HEK293T (cell line): ENCODE measurements at regions not wholly inside any gene's neighbourhood (a gene's known extent, or its start where the extent isn't known, plus 50 kb on each side); places are given as distances from the start of the nearest gene placed in this dataset.

ENCODE experiments used
- CTCF ChIA-PET: fragments of 350-600 bp; formaldehyde crosslinking; extraction: SDS; loops from one replicate; lab custom pipeline; 2021; ENCODE audit warnings: antibody characterized with exemption, inconsistent platforms; lab: Yijun Ruan, JAX
- POLR2A ChIA-PET: fragments of 350-600 bp; formaldehyde crosslinking; extraction: SDS; loops from one replicate; lab custom pipeline; 2020; ENCODE audit warnings: antibody characterized with exemption, inconsistent platforms; lab: Yijun Ruan, JAX
- DNase-seq: peaks from one replicate; pipeline ENCODE4 v3.0.0; 2012; ENCODE audit warnings: mixed read lengths; ENCODE audit errors: extremely low spot score
- ARNT ChIP-seq: fragments of 450-650 bp; IDR thresholded peaks from 2 replicates; pipeline ENCODE4 v1.6.1; 2017; ENCODE audit warnings: mild to moderate bottlenecking
- BHLHE40 ChIP-seq: fragments of 450-650 bp; IDR thresholded peaks from 2 replicates; pipeline ENCODE4 v1.6.1; 2016; ENCODE audit warnings: mild to moderate bottlenecking, moderate library complexity, borderline replicate concordance
- CTBP1 ChIP-seq: fragments of 450-650 bp; IDR thresholded peaks from 2 replicates; pipeline ENCODE4 v1.6.1; 2016; ENCODE audit warnings: borderline replicate concordance
- ELF4 ChIP-seq: fragments of 450-650 bp; IDR thresholded peaks from 2 replicates; pipeline ENCODE4 v1.6.1; 2017; ENCODE audit warnings: antibody characterized with exemption
- FOXA1 ChIP-seq: fragments of 450-650 bp; IDR thresholded peaks from 2 replicates; pipeline ENCODE4 v1.6.1; 2016; ENCODE audit warnings: mild to moderate bottlenecking
- FOXK2 ChIP-seq: fragments of 450-650 bp; IDR thresholded peaks from 2 replicates; pipeline ENCODE4 v1.6.1; 2016; ENCODE audit warnings: mild to moderate bottlenecking
- FOXM1 ChIP-seq: fragments of 450-650 bp; IDR thresholded peaks from 2 replicates; pipeline ENCODE4 v1.6.1; 2017; ENCODE audit warnings: mild to moderate bottlenecking, borderline replicate concordance
- HDGF ChIP-seq: fragments of 450-650 bp; IDR thresholded peaks from 2 replicates; pipeline ENCODE4 v1.6.1; 2017; ENCODE audit warnings: antibody characterized with exemption, borderline replicate concordance
- L3MBTL2 ChIP-seq: fragments of 450-650 bp; conservative IDR thresholded peaks from 2 replicates; pipeline ENCODE4 v1.6.1; 2016; ENCODE audit warnings: mild to moderate bottlenecking
- LEF1 ChIP-seq: fragments of 450-650 bp; IDR thresholded peaks from 2 replicates; pipeline ENCODE4 v1.6.1; 2017; ENCODE audit warnings: mild to moderate bottlenecking, borderline replicate concordance
- NFRKB ChIP-seq: fragments of 450-650 bp; IDR thresholded peaks from 2 replicates; pipeline ENCODE4 v1.6.1; 2016; ENCODE audit warnings: mild to moderate bottlenecking, moderate library complexity
- SP1 ChIP-seq: fragments of 450-650 bp; IDR thresholded peaks from 2 replicates; pipeline ENCODE4 v1.6.1; 2017
- SUZ12 ChIP-seq: fragments of 450-650 bp; IDR thresholded peaks from 2 replicates; pipeline ENCODE4 v1.6.1; 2016; ENCODE audit warnings: mild to moderate bottlenecking
- TARDBP ChIP-seq: fragments of 450-650 bp; IDR thresholded peaks from 2 replicates; pipeline ENCODE4 v1.6.1; 2016
- ZNF384 ChIP-seq: fragments of 450-650 bp; IDR thresholded peaks from 2 replicates; pipeline ENCODE4 v1.6.1; 2016
- TF ChIP-seq, protein P1 (sequence below): fragments of 450-650 bp; IDR thresholded peaks from 2 replicates; pipeline ENCODE4 v1.6.1; 2016

DNA sequence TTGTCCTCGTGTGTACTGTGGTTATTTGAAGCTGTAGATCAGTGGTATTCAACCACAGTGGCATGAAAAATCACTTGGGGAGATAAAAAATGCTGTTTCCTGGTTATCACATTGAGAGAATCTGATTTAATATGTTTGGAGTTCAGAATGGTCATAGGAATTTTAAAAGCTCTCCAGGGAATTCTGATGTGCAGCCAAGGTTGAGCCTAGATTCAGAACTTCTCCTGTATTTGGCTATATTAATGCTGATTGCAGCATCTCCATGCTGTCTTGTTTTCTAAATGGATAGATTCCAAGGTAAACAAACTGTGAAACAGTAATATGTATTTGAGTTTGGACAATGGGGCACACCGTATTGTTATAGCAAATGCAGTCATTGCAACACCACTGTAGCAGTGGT, 982.2 kb upstream of the FBXO33 start:
- POLR2A ChIA-PET: no interaction called here
- CTCF ChIA-PET: no interaction called here
- no peak for DNase-seq
- no peak for TF ChIP-seq TARDBP
- TF ChIP-seq ELF4: no peak
- TF ChIP-seq CTBP1: no peak
- TF ChIP-seq, protein P1, sequence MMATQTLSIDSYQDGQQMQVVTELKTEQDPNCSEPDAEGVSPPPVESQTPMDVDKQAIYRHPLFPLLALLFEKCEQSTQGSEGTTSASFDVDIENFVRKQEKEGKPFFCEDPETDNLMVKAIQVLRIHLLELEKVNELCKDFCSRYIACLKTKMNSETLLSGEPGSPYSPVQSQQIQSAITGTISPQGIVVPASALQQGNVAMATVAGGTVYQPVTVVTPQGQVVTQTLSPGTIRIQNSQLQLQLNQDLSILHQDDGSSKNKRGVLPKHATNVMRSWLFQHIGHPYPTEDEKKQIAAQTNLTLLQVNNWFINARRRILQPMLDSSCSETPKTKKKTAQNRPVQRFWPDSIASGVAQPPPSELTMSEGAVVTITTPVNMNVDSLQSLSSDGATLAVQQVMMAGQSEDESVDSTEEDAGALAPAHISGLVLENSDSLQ: no peak
- TF ChIP-seq SUZ12: no peak
- TF ChIP-seq SP1: no peak
- no peak for TF ChIP-seq NFRKB
- TF ChIP-seq LEF1: no peak

DNA sequence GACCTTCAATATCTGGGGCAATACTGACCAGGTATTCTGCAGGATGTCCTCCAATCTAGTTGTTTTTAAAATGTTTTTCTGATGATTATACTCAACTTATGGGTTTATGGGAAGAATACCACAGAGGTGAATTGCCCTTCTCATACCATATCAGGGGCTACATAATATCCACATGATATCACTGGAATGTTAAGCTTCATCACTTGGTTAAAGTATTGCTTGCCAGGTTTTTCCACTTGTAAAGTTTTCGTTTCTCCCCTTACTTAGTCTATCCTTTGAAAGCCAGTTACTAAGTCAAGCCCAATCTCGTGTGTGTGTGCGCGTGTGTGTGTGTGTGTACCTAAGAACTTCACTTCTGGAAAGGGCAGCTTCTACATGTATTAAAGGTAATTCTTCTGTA, 980.9 kb upstream of the FBXO33 start:
- POLR2A ChIA-PET: no interaction called here
- CTCF ChIA-PET: no interaction called here
- DNase-seq: no peak
- TF ChIP-seq ZNF384 (no peak), LEF1 (no peak), FOXA1 (no peak), FOXM1 (no peak), ARNT (no peak), SP1 (no peak)

DNA sequence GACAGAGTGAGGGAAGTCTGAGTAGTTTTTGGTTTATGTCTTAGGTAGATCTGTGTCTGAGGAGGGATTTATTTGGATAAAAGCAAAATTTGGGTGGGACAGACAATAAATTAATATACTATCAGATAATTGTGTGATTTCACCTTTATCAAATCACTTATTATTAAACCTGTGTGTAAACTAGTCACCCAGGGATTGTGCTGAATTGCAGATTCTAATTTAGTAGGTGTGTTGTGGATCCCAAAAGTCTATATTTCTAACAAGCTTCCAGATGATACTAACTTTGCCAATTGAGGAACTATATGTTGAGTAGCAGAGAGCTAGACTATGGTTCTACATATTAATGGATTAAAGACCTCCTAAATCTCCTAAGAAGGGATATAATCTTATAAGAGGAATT, 978.5 kb upstream of the FBXO33 start:
- ChIA-PET POLR2A (no interaction called here), CTCF (no interaction called here)
- TF ChIP-seq FOXK2 (no peak), LEF1 (no peak), SUZ12 (no peak), FOXA1 (no peak), NFRKB (no peak), L3MBTL2 (no peak), HDGF (no peak), ELF4 (no peak), TARDBP (no peak), ARNT (no peak), ZNF384 (no peak), CTBP1 (no peak), FOXM1 (no peak), BHLHE40 (no peak), SP1 (no peak)
- TF ChIP-seq, protein P1: no peak
- no peak for DNase-seq

DNA sequence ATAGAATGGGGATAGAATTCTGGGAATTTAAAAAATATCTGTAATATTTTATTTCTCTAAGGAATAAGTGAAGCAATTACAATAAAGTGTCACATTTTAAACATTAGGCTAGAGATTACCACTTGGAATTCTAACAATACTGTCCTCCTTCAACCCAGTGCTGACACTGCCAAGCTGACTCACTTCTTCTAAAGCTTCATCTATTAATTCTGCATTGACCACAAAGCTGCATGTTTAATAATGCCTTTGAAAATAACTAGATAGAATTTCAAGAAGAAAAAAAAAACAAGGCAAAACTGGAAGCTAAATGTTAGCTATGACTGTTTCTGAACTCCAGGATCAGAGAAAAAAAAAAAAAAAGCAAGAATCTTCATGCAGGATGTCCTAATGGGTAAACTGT, 970.7 kb upstream of the FBXO33 start:
- CTCF ChIA-PET: no interaction called here
- TF ChIP-seq LEF1 (no peak), L3MBTL2 (no peak), NFRKB (no peak), SUZ12 (no peak), SP1 (no peak), FOXM1 (no peak), ELF4 (no peak), HDGF (no peak), CTBP1 (no peak), TARDBP (no peak), BHLHE40 (no peak), FOXK2 (no peak), FOXA1 (no peak), ZNF384 (no peak), ARNT (no peak)
- TF ChIP-seq, protein P1: no peak
- POLR2A ChIA-PET: no interaction called here
- no peak for DNase-seq

DNA sequence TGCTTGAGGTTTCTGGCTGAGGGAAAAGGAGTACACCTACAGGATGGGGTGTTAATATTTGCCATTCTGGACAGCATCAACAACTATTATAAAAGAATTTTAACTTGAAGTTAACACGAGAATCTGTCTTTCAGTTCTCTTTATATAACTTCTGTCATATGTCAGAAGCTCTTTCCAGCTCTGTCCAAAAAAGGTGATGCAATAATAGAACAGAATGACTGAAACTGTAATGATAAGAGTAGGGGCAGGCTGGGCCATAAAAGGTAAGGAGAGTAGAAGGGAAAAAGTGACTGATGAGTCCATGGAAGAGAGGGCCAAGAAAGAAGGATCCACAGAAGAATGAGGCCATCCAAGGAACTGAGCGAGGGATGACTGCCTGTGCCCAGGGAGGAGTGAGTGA, 966.7 kb upstream of the FBXO33 start:
- ChIA-PET POLR2A (no interaction called here), CTCF (interaction anchor here (0.6 kb wide), 1 partner anchor 376 kb away, joined by 3 read pairs; no protein-coding TSS in a partner anchor)
- DNase-seq: no peak
- TF ChIP-seq, protein P1: no peak
- TF ChIP-seq TARDBP (no peak), BHLHE40 (no peak), ARNT (no peak), FOXK2 (no peak), L3MBTL2 (no peak), CTBP1 (no peak), ELF4 (no peak), FOXM1 (no peak), FOXA1 (no peak), ZNF384 (no peak), HDGF (no peak), LEF1 (no peak), NFRKB (no peak), SUZ12 (no peak), SP1 (no peak)
